GM06990 (cell line): ENCODE measurements at regions not wholly inside any gene's neighbourhood (a gene's known extent, or its start where the extent isn't known, plus 50 kb on each side); places are given as distances from the start of the nearest gene placed in this dataset.

Experiments used
- DNase-seq: peaks from one replicate; pipeline ENCODE4 v3.0.0-alpha.2; 2011; ENCODE audit not compliant: insufficient read length; ENCODE audit errors: extremely low read depth
- H3K27me3 ChIP-seq: replicated peaks from 2 replicates; pipeline ENCODE4 v1.6.0; 2011; ENCODE audit warnings: low read length; ENCODE audit not compliant: control insufficient read depth, insufficient read depth
- H3K36me3 ChIP-seq: 2 replicates; pipeline ENCODE4 v1.5.1; 2011; ENCODE audit warnings: low read length; ENCODE audit not compliant: control insufficient read depth, insufficient read depth
- H3K4me3 ChIP-seq: replicated peaks from 2 replicates; pipeline ENCODE4 v1.5.1; 2011; ENCODE audit warnings: low read depth, mild to moderate bottlenecking, control low read depth, low read length
- TF ChIP-seq, protein P1 (sequence below): IDR thresholded peaks from 2 replicates; pipeline ENCODE4 v1.5.1; 2011; ENCODE audit warnings: low read length, control low read depth, mild to moderate bottlenecking, inconsistent platforms; ENCODE audit not compliant: insufficient read depth, poor library complexity, severe bottlenecking

DNA sequence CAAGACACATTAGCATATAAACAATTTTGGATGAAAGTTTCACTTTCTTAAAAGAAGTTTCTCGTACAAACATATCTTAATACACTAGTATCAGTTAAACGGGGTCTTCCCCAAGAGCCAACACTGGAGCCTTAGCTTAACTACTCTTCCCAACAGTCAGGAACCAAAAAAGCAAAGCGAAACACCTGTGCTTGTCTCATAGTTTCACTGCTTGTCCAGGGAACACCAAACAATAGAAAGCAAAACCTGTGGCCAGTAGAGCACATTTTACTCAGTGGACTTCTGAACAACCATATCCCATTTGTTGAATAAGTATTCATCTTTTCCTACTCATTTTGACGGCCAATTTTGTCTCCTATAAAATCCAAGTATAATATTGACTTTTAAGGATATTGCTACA is 391.4 kb downstream of the ELAVL2 start:
- no peak for DNase-seq
- TF ChIP-seq, protein P1, sequence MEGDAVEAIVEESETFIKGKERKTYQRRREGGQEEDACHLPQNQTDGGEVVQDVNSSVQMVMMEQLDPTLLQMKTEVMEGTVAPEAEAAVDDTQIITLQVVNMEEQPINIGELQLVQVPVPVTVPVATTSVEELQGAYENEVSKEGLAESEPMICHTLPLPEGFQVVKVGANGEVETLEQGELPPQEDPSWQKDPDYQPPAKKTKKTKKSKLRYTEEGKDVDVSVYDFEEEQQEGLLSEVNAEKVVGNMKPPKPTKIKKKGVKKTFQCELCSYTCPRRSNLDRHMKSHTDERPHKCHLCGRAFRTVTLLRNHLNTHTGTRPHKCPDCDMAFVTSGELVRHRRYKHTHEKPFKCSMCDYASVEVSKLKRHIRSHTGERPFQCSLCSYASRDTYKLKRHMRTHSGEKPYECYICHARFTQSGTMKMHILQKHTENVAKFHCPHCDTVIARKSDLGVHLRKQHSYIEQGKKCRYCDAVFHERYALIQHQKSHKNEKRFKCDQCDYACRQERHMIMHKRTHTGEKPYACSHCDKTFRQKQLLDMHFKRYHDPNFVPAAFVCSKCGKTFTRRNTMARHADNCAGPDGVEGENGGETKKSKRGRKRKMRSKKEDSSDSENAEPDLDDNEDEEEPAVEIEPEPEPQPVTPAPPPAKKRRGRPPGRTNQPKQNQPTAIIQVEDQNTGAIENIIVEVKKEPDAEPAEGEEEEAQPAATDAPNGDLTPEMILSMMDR: no peak
- no peak overlapping the region for H3K4me3 ChIP-seq

DNA sequence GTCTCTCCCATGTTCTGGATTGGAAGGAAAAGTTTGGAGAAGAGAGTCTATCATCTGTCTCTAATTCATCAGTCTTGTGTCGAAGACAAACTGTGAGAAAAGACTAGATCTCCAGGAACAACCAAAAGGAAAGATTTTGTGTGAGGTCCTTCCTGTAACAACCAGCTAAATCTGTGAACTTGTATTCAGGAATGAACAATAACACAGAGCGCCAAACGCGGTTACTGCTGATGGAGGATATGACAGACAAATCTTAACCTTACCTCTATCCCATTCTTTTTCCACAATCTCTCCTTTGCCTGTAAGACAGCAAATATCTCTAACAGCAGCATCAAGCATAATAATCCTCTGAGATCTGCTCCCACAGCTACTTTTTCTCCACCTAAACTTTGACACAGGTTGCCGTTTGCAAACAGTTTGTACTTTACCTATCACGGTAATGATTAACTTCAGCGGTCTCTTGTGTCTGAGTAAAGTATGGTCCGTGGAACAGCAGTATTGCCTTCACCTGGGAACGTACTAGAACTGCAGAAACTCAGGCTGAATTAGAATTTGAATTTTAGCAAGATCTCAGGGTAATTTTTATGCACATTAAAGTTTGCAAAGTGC is 387.6 kb downstream of the ELAVL2 start:
- no peaks in the 10 kb centered on the region for H3K36me3 ChIP-seq
- H3K27me3 ChIP-seq: no peaks in the 10 kb centered on the region
- TF ChIP-seq, protein P1: no peak
- DNase-seq: no peak
- H3K4me3 ChIP-seq: no peak overlapping the region

More for the DNA sequence above, 391.4 kb downstream of the ELAVL2 start:
- Histone ChIP-seq H3K36me3 (no peaks in the 10 kb centered on the region), H3K27me3 (no peaks in the 10 kb centered on the region)

DNA sequence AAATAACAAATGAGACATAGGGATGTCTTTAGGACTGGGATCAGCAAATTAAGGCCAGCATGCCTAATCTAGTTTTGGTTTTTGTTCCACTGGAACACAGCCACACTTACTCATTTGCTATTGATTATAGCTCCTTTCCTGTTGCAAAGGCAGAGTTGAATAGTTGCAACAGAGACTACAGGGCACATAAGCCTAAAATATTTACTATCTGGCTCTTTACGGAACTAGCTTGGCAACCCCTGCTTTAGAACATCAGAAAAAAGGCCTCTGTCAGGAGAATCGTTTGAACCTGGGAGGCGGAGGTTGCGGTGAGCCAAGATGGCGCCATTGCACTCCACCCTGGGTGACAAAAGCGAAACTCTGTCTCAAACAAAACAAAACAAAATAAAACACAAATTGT is 384.8 kb downstream of the ELAVL2 start:
- no peak for DNase-seq
- Histone ChIP-seq H3K4me3 (no peak overlapping the region), H3K27me3 (no peaks in the 10 kb centered on the region), H3K36me3 (no peaks in the 10 kb centered on the region)
- TF ChIP-seq, protein P1: no peak

DNA sequence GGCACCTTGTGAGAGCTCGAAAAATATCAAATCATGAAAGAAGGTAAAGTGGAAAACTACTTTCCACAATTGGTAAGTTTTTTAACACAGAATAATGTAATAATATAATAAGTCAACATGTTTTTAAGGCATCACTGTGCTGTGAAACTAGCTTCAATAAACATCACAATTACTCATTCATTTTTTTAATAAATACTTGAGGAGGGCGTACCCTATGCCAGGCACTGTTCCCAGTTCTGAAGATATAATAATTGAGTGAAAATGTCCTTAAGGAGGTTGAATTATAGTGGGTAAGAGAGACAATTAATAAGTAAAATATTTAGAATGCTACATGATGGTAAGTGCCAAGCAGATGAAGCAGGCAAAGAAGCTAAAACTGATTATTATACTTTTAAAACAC is 381.4 kb downstream of the ELAVL2 start:
- H3K4me3 ChIP-seq: no peak overlapping the region
- TF ChIP-seq, protein P1: no peak

DNA sequence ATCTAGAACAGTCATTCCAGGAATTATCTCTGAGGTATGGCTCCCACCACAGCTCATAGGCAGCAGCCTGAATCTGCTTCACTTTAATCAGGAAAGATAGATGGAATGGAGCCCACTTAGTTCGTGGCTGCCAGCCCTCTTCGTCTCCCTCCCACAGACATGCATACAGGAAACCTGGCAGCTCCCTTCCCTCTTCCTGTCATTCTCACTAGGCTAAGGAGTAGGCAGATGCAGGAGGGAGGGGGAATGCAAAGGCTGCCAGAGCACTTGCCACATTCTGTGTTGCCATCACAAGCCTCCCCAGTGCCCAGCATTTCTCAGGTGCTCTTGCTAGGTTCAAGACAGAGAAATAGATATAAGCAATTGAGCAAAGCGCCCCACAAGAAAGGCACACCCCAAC is 378.9 kb downstream of the ELAVL2 start:
- no peak for DNase-seq
- TF ChIP-seq, protein P1: no peak
- H3K27me3 ChIP-seq: no peaks in the 10 kb centered on the region
- no peak overlapping the region for H3K4me3 ChIP-seq
- H3K36me3 ChIP-seq: no peaks in the 10 kb centered on the region

More for the DNA sequence above, 381.4 kb downstream of the ELAVL2 start:
- H3K36me3 ChIP-seq: no peaks in the 10 kb centered on the region
- no peaks in the 10 kb centered on the region for H3K27me3 ChIP-seq
- DNase-seq: no peak

DNA sequence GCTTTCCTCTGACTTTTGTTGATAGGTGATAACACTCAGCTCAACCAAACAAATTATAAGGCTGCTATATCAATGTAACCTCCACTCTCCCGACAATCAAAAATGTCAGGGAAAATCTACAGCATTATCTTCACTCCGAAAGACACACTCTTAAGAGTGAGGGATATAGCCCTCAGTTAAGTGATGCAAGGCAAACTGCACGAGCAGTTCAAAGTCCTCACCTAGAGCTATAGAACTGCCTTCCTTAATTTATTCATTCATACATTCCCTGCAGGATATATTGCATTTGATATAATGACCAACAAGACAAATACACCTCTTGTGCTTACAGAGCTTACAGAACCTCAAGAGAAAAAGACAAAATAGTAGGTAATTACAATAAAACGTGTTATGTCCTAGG is 378.1 kb downstream of the ELAVL2 start:
- DNase-seq: no peak
- no peak overlapping the region for H3K4me3 ChIP-seq
- H3K36me3 ChIP-seq: no peaks in the 10 kb centered on the region
- TF ChIP-seq, protein P1: no peak
- H3K27me3 ChIP-seq: no peaks in the 10 kb centered on the region
